ENCODE measurements at regions not wholly inside any gene's neighbourhood (a gene's known extent, or its start where the extent isn't known, plus 50 kb on each side); places are given as distances from the start of the nearest gene placed in this dataset.
A peak's percentile ranks its signal among the peaks of the same experiment; 100 is the strongest.

DNA sequence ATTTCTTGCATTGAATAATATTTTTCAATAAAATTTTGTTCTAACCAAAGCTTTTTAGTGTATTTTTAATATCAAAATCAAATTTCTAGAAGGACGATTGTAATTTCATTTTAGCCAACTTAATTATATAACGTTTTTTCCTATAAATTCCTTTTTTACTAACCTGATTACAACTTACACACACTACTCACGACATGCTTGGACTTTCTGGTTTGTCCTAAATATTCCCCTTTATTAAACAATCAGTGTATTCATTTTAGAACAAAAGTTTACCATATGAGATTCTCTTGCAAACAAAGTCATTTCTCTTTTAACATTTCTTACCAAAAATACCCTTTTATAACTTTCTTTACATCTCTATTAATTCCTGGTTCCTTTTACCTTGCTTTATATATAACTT is 173.7 kb downstream of the PWWP3B start:
- no peak for DNase-seq (ENCODE audit: low read depth in 1 of 2, low spot score in 1 of 2)

DNA sequence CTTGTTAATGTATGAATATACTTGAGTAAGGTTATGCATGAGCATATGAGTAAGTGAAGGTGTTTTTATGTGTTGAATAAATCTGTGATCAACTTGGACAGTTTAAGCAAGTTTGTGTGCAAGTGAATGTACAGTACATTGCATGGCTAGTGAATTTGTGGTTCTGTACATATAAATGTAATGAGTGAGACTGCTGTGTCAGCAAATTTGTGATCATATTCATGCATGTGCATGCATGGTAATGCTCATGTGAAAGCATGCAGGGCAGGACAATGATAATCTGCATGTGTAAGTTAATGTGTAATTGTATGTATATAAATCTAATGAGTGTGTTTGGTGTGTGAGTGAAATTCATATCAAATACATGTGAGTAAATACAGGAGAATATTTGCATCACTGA is 188.5 kb downstream of the PWWP3B start:
- DNase-seq (ENCODE audit: low read depth in 1 of 2, low spot score in 1 of 2), result no peak

DNA sequence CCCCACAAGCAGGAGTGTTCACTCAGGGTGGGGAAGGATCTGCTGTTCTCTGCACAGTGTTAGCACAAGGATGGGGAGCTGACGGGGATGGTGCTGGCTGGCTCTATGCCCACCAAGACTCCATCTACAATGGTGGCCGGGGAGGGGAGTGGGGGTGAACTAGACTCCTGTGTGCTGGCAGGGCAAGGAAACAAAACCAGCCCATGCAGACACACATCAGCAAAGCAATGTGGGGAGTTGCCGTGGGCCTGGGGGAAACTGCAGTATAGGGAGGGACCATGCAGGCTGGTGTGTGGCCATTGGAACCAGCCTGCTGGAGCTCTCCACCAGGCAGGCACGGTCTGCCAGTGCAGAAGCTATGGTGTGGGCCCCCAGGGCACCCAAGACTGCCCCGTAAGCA is 195.1 kb downstream of the PWWP3B start:
- DNase-seq (ENCODE audit: low read depth in 1 of 2, low spot score in 1 of 2), result no peak

DNA sequence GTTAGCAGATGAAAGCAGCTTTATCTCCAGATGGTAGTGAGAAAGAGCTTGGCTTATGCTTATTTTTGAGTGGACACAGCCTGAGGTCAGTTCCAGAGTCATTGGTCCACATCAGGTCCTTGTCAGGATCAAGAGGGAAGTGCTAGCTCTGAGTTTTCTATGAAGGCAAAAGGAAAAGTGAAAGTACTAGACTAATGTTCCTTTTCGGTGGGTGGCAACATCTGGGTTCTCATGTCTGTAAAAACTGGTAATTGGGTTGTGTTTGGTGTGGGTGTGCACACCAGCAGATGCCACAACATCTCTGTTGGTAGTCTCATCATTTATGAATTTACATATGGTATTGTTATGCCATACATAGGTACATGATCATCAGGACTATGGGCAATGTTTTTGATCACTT is 210.5 kb downstream of the PWWP3B start:
- no peak for DNase-seq (ENCODE audit: low read depth in 1 of 2, low spot score in 1 of 2)

DNA sequence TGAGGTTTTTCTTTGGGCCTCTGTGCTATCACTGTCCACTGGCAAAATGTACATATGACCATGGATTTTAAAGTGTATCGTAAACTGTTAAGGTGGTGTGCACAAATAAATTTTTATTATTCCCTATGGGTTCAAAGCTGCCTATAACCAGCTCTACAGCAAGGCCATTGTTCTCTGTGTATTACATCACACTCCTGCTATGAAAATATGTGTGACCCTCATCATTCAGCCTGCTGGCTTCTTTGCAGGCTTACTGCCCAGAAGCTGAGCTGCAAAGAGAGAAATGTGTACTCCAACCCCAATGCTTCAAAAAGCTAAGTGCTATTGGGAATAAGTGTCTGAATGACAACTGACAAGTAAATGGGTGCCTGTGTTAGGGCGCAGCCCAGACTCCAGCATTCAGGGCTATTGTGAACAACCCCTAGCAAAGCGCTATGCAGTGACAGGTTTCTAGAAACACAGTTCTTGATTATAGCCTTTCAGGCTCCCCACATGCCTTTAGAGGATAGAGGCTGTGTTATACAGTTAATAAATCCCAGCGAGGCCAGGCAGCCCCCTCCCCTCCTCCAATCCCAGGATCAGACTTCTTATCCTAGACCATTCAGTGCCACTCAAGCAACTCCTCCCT is 220.4 kb upstream of the RADX start:
- DNase-seq (ENCODE audit: low read depth in 1 of 2, low spot score in 1 of 2), result no peak

DNA sequence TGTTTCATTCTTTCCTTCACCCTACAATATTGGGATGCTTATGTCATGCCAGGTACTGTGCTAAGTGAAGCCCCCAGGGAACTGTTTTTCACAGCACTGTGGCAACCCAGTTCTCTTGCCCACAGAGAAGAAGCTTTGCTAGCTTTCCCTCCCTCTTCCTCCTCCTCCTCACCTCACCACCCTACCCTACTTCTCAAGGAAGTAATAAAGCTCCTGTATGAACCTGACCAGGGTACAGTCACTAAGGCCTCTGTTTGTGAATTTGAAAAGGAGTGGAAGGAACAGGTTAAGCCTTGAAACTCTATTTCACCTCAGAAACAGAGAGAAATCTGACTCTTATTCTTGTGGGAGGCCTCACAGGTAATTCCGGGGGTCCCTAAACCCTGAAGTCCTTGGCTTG is 219.4 kb upstream of the RADX start:
- no peak for DNase-seq (ENCODE audit: low read depth in 1 of 2, low spot score in 1 of 2)

DNA sequence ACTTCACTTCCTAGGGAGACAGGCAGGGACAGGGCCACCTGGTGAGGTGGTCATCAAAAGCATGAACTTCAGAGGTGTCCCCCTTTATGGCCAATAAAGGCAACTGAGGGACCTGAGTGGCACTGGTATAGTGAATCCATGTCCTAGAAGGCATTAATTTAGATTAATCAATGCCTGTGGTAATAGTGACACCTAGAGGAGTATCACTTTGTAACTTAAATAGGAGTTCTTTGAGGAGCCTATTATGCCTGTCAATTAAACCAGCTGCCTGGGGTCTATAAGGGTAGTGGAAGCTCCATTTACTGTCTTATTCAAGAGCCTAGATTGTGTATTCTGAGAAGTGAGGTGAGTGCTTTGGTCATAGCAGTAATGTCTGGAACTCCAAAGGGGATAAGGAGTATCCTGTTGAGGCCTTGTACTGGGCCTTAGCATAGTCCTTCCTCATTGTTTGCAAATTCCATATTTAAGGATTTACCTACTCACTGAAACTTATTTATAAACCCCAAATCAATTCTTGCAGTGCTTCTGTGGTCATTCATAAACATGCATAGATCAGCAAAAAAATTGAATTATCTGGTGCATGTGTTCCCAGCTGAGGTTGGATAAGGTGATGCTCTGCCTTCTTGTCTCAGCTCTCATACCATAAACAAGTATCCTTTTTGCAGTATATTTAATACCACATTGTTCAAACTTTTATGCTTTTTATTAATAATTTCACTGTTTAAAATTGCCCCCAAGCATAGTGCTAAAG is 213.8 kb upstream of the RADX start:
- no peak for DNase-seq (ENCODE audit: low read depth in 1 of 2, low spot score in 1 of 2)

DNA sequence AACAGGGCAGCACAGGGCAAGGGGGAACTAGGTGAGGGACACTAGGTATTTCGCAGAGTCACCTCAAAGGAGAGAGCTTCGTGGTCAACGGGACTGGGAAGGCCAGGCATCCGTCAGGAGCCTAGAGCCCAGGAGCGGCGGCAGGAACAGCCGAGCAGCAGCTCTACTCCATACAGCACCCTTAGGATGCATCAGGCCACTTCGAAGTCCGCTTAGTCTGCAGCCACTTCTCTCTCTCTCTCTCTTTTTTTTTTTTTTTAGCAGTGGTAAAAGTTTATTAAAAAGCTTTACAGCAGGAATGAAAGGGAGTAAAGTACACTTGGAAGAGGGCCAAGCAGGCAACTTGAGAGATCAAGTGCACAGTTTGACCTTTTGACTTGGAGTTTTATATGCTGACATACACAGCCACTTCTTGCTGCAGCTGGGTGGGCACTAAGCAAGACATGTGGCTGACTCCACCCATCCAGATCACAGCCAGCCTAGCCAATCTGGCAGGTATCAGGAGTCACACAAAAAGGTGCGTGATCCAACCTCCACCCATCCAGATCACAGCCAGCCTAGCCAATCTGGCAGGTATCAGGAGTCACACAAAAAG is 209.7 kb upstream of the RADX start:
- DNase-seq (ENCODE audit: low read depth in 1 of 2, low spot score in 1 of 2), result no peak

DNA sequence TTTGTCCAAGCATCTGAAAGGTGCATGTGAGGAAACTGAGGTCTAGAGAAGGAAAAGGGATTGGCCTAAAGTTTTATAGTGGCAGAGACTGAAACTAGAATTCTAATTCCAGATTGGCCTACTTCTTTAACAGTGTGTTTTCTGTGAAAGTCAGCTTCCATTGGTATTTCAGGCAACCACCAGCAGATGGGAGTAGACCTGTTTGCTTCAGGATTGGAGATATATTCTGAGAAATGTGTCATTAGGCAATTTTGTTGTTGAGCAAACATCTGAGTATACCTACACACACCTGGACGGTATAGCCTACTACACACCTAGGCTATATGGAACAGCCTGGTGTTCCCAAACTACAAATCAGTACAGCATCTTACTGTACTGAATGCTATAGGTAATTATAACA is 207.3 kb upstream of the RADX start:
- no peak for DNase-seq (ENCODE audit: low read depth in 1 of 2, low spot score in 1 of 2)

DNA sequence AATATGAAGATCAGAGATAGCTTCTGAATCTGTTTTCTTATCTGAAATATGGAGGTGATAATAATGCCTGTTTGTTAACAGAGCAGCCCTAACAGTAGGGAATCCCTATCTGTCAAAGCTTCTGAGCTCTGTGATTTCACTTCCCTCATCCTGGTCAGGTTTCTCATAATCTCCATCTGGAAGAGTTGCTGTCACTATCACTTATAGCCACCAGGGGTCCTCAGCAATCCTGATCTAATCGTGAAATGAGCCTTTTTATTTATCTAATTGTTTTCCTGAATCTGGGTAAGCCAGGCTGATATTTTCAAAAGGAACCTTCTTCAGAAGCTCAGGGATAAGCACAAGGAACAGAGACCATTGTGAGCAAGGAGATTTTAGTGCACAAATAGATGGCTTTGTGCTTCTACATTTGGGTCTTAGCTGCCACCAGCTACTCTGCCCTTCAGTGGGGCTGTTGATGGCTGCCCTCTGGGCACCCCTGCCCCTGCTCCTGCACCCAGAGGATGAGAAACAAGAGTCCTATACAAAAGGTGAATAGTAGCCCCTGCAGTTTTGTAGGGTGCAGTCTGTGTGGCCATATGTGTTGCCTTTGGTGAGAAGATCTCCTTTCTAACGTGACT is 196.4 kb upstream of the RADX start:
- DNase-seq (ENCODE audit: low read depth in 1 of 2, low spot score in 1 of 2), result no peak

DNA sequence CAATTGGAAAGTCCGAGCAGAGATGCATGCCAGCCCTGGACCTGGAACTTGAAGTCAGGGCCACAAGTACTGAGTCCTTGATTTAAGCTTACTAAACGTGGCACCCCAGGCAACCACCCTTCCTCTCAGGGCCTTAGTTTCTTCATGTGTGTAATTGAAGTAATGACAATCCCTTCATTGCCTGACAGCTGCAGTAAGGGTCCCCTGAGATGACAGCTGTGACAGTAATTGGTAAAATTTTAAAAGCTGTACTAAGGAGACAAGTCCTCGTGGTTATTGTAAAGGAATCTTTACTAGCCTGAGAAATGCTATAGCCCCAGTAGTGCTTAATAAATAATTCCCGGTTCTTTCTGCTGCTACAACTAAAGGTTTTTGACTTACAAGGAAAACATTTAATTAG is 175.1 kb upstream of the RADX start:
- DNase-seq (ENCODE audit: low read depth in 1 of 2, low spot score in 1 of 2), result no peak

DNA sequence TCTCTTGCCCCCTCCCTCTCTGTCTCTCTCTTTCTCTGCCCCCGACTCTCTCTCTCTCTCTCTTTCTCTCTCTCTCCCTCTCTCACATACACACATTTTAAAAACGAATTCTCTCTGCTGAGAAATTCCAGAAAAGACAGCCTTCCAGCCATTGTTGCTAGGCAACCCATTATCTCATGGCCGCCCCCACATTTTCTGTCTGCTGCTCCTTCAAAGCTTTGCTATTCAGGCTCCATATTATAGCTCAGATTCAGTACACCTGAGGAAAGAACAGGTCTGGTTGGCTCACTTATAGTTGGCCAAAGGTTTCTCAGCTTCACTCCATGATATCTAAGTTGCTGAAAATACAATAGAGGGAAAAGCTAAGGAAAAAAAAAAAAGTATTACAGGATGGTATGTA is 174.4 kb upstream of the RADX start:
- DNase-seq (ENCODE audit: low read depth in 1 of 2, low spot score in 1 of 2), result no peak

DNA sequence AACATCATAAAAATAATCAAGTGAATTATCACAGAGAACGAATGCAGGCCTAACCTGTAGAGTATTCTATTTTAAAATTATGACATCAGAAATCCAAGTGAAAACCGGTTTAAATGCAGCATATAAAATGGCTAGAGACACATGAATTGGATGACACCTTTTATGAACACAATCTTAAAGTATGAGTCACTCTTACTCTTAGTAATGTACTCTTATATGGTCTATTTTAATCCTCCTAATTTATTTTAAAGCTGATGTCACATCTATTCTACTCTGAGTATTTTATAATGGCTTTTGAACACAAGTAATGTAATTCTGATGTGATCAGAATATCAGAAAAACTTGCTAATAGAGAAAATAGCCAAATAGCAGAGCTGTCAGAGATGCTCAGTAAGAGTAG is 161.4 kb upstream of the RADX start:
- no peak for DNase-seq (ENCODE audit: low read depth in 1 of 2, low spot score in 1 of 2)

DNA sequence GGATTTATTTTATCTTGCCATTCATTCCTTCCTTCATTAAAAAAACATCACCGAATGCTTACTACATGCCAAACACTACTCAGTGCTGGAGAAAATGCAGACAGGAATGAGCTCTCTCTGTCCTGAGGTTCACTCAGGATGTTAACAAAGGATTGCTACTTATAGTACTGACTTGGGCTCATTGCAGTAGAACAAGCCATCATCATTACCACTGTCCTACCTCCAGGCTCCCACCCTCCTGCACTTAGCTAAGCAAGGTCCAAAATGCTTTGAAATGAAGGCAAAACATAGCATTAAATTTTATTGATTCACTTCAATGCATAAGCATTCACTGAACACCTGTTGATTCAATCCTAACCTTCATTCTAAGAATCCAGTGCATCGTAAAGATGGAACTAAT is 159.8 kb upstream of the RADX start:
- no peak for DNase-seq (ENCODE audit: low read depth in 1 of 2, low spot score in 1 of 2)

DNA sequence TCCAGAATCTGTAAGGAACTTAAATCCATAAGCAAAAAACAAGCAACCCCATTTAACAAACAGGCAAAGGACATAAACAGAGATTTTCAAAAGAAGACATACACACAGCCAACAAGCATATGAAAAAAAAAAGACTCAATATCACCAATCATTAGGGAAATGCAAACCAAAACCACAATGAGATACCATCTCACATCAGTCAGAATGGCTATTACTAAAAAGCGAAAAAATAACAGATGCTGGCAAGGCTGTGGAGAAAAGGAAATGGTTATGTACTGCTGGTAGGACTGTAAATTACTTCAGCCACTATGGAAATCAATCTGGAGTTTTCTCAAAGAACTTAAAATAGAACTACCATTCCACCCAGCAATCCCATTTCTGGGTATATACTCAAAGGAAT is 156.8 kb upstream of the RADX start:
- no peak for DNase-seq (ENCODE audit: low read depth in 1 of 2, low spot score in 1 of 2)

DNA sequence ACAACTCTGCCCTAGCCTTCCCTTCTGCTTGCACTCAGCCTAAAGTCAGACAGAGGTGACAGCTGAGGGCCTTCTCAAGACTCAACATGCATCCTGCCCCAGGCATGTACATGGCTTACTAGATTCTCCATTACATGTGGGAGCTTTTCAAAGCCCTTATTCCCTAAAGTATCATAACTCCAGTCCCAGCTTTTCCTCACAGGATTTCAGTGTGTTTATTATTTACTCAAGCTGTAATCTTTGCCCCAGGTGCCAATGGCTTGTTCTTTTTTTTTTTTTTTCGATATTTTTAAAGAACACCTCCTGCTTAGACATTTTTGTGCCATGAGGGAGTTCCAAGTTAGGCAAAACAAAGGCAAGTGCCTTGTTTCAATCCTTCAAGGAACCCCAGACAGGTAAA is 154.0 kb upstream of the RADX start:
- DNase-seq (ENCODE audit: low read depth in 1 of 2, low spot score in 1 of 2), result no peak

DNA sequence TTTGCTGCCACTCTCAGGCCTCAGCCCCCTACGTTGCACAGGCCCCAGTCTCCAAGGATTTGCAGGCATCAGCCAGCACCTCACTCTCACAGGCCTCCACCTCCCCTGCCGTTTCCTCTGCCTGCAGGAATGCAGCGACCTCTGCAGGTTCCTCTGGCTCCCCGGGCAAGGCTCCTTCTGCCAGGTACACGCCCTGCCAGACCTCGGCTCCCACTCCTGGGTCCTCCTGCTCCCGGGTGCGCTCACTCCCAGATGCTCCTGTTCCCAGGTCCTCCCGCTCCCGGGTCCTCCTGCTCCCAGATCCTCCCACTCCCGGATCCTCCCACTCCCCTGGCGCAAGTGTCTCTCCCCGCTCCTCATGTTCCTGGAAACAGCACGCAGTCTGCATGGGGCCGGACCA is 144.4 kb upstream of the RADX start:
- DNase-seq (ENCODE audit: low read depth in 1 of 2, low spot score in 1 of 2), result no peak

DNA sequence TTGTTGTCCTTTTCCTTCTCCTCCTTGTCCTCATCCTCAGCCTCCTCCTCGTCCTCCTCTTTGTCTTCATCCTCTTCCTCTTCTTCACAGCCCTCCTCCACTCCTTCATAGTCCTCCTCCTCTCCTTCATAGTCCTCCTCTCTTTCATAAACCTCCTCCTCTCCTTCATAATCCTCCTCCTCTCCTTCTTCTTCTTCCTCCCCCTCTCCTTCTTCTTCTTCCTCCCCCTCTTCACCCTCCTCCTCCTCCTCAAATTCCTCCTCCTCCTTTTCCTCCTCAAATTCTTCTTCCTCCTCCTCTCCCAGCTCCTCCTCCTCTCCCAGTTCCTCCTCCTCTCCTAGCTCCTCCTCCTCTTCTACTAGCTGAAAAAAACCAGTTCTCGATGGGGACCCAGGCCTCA is 143.8 kb upstream of the RADX start:
- DNase-seq (ENCODE audit: low read depth in 1 of 2, low spot score in 1 of 2), result no peak

DNA sequence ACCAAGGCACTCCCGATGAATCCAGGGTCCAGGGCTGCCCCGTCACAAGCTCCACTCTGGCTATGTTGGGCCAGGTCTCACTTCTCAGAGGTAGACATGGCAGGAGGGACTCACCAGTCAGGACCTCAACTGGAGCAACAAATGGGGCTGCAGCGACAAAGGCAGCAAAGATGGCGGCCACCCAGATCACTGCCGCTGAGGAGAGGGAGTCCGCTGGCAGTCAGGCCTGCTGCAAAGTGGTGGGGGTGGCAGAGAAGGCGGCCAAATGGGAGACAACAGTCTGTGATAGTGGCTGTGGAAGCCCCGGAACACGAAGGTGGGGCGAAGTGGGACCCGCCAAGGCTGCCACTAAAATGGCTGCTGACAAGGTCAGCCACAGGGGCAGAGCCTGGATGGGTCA is 143.3 kb upstream of the RADX start:
- DNase-seq (ENCODE audit: low read depth in 1 of 2, low spot score in 1 of 2), result no peak

DNA sequence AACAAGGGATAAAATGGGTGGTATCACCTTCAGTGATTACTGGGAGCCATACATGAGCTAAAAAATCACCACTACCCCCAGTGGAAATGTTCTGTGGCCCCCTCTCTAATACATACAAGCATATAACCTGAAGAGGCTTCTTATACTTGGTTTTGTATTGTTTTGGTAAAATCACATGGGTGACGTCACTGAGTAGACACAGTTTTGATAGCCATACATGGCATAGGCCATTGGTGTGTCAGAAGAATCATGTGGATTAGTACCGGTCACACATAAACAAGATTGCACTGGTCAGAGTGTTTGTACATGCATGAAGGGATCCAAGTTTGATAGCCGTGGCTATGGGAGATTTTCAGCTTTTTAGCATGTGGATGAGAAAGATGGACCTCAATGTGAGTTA is 131.9 kb upstream of the RADX start:
- no peak for DNase-seq (ENCODE audit: low read depth in 1 of 2, low spot score in 1 of 2)

DNA sequence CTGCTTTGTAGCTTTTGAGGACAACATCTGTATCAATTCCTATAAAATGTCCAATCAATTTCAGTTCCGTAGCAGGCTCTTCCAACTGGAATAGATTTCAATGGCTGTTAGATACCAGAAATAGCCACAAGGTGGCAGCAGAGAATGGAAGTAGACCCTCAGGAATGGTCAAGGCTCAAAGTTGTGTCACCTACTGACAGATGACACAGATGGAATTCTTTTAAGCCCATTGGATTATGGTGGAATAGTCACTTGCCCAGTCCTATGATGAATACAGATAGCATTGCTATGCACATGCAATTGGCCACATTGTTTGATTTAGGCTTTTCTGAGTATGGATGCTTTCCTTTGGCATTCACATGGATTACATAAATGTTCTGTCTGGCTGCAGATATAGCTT is 130.4 kb upstream of the RADX start:
- DNase-seq (ENCODE audit: low read depth in 1 of 2, low spot score in 1 of 2), result peak in 1 of 2 donors; percentile 30

DNA sequence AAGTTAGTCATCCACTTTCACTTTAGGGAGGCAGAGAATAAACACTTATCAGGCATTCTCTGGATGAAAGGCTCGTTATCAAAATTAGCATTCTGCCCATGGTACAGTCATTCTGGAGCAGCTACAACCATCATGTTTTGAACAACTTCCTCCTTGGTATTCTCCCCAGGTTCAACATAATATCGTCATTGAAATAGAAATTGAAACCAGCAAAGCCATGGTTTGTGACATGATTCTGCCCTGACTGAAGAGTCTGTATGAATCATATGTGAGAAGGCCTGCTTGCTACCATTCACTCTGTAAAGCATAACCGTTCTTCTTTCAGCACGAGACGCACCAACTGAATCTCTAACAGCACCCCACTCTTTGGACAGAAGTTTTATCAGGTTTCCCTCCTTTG is 127.5 kb upstream of the RADX start:
- peak in 1 of 2 donors; percentile 32 for DNase-seq (ENCODE audit: low read depth in 1 of 2, low spot score in 1 of 2)
